ENCODE measurements at regions not wholly inside any gene's neighbourhood (a gene's known extent, or its start where the extent isn't known, plus 50 kb on each side); places are given as distances from the start of the nearest gene placed in this dataset.

- no peak for TF ChIP-seq POLR2A (IDR thresholded peaks at IDR 0.05)
- TF ChIP-seq, protein P1, sequence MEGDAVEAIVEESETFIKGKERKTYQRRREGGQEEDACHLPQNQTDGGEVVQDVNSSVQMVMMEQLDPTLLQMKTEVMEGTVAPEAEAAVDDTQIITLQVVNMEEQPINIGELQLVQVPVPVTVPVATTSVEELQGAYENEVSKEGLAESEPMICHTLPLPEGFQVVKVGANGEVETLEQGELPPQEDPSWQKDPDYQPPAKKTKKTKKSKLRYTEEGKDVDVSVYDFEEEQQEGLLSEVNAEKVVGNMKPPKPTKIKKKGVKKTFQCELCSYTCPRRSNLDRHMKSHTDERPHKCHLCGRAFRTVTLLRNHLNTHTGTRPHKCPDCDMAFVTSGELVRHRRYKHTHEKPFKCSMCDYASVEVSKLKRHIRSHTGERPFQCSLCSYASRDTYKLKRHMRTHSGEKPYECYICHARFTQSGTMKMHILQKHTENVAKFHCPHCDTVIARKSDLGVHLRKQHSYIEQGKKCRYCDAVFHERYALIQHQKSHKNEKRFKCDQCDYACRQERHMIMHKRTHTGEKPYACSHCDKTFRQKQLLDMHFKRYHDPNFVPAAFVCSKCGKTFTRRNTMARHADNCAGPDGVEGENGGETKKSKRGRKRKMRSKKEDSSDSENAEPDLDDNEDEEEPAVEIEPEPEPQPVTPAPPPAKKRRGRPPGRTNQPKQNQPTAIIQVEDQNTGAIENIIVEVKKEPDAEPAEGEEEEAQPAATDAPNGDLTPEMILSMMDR (IDR thresholded peaks at IDR 0.05): no peak
Measured at GRCh38 chr2:83959266-83959665, 499.8 kb downstream of the SUCLG1 start.

Measured in testis (tissue), 2 donors.